ENCODE measurements at regions not wholly inside any gene's neighbourhood (a gene's known extent, or its start where the extent isn't known, plus 50 kb on each side); places are given as distances from the start of the nearest gene placed in this dataset.

DNA sequence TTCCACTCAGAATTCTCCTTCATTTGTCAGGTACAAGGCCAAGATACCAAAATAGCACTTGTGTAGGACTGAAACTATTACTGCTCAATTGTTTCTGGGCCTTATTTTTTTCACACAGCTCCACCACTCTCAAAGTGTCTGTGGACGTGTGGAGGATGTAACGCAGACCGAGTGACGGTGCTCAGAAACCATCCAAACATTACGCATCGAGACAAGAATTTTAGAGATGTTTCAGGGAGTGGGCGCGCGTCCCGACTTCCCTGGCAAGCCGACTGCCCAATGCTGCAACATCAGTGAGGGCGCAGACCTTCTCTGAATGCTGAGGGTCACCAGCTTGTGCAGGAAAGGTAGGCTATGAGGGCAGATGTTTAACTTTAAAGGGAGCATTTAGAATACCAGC, 108.4 kb downstream of the GATA6 start:
- no peak for TF ChIP-seq PATZ1 (CRISPR knock-in tag; IDR thresholded peaks at IDR 0.05; ENCODE audit: borderline replicate concordance)
- TF ChIP-seq GLIS3 (CRISPR knock-in tag; IDR thresholded peaks at IDR 0.05) = no peak
- TF ChIP-seq, protein P1, sequence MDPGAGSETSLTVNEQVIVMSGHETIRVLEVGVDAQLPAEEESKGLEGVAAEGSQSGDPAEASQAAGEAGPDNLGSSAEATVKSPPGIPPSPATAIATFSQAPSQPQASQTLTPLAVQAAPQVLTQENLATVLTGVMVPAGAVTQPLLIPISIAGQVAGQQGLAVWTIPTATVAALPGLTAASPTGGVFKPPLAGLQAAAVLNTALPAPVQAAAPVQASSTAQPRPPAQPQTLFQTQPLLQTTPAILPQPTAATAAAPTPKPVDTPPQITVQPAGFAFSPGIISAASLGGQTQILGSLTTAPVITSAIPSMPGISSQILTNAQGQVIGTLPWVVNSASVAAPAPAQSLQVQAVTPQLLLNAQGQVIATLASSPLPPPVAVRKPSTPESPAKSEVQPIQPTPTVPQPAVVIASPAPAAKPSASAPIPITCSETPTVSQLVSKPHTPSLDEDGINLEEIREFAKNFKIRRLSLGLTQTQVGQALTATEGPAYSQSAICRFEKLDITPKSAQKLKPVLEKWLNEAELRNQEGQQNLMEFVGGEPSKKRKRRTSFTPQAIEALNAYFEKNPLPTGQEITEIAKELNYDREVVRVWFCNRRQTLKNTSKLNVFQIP (CRISPR knock-in tag; IDR thresholded peaks at IDR 0.05; ENCODE audit: borderline replicate concordance, low read depth) = no peak
- no peak for TF ChIP-seq ZNF8 (CRISPR knock-in tag; IDR thresholded peaks at IDR 0.05)
- ATAC-seq = no peak

GRCh38 chr18:22276334-22276713, 106.9 kb downstream of the GATA6 start:
- no peak for ATAC-seq
- TF ChIP-seq TOX (CRISPR knock-in tag; IDR thresholded peaks at IDR 0.05; ENCODE audit: borderline replicate concordance) = no peak

DNA sequence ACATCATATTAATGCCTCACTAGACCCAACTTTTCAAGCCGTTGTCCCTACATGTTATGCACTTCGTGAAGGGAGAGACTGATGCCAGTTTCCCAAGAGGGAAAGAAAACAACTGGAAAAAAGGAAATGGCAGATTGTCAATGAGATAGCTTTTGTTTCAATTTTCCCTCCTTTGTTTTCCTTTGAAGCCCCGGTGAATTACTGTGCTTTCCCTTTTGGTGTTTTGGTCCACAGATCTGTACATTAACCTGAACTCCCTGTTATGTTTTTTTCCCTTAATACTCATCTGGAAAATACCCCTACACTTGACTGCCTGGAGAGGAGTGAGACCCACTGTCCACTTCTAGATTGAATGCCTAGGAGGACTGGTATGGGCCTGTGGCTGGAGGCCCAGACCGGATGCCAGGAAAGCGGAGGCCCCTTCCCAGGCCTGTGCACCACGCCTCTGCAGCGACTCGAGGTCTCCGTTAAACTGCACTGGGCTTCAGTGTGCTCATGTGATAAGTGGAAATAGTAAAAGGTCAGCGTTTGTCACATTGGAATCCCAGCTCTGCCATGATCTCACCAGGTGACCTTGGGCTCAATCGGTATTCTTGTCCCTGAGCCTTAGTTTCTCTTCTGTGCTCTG, 106.4 kb downstream of the GATA6 start:
- TF ChIP-seq, protein P1 (CRISPR knock-in tag; IDR thresholded peaks at IDR 0.05; ENCODE audit: borderline replicate concordance, low read depth) = no peak
- TF ChIP-seq ARNTL (CRISPR knock-in tag; IDR thresholded peaks at IDR 0.05; ENCODE audit: borderline replicate concordance, low read depth) = no peak
- ATAC-seq = no peak

DNA sequence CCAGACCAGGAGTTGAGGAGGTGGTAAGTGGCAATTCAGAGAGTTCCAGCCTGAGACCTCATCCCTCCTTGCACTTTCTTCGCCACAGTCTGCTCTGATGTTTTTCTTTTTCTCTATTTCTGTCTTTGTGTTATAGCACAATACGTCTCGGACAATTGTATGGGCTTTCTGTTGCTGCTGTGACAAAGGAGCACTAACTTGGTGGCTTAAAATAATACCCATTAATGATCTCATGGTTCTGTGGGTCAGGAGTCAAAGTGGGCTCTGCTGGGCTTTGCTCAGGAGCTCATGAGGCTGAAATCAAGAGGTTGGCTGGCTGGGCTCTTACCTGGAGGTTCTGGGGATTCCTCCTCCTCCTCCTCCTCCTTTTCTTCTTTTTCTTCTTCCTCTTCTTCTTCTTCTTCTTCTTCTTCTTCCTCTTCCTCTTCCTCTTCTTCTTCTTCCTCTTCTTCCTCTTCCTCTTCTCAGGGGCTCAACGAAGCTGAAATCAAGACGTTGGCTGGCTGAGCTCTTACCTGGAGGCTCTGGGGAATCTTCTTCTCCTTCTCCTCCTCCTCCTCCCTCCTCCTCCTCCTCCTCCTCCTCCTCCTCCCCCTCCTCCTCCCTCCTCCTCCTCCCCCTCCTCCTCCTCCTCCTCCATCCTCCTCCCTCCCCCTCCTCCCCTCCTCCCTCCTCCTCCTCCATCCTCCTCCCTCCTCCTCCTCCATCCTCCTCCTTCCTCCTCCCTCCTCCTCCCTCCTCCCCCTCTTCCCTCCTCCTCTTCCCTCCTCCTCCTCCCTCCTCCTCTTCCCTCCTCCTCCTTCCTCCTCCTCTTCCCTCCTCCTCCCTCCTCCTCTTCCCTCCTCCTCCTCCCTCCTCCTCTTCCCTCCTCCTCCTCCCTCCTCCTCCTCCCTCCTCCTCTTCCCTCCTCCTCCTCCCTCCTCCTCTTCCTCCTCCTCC, 104.0 kb downstream of the GATA6 start:
- TF ChIP-seq ZFP3 (CRISPR knock-in tag; IDR thresholded peaks at IDR 0.05) = no peak
- TF ChIP-seq, protein P1 (CRISPR knock-in tag; IDR thresholded peaks at IDR 0.05; ENCODE audit: borderline replicate concordance, low read depth) = no peak
- ATAC-seq = no peak

GRCh38 chr18:22272242-22272641, 102.9 kb downstream of the GATA6 start:
- no peak for ATAC-seq
- TF ChIP-seq, protein P2, sequence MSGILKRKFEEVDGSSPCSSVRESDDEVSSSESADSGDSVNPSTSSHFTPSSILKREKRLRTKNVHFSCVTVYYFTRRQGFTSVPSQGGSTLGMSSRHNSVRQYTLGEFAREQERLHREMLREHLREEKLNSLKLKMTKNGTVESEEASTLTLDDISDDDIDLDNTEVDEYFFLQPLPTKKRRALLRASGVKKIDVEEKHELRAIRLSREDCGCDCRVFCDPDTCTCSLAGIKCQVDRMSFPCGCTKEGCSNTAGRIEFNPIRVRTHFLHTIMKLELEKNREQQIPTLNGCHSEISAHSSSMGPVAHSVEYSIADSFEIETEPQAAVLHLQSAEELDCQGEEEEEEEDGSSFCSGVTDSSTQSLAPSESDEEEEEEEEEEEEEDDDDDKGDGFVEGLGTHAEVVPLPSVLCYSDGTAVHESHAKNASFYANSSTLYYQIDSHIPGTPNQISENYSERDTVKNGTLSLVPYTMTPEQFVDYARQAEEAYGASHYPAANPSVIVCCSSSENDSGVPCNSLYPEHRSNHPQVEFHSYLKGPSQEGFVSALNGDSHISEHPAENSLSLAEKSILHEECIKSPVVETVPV (CRISPR knock-in tag; IDR thresholded peaks at IDR 0.05) = no peak
- TF ChIP-seq GLIS3 (CRISPR knock-in tag; IDR thresholded peaks at IDR 0.05) (no peak), ZC3H10 (CRISPR knock-in tag; IDR thresholded peaks at IDR 0.05) (no peak), ISL1 (CRISPR knock-in tag; IDR thresholded peaks at IDR 0.05) (no peak), SNAI2 (CRISPR knock-in tag; IDR thresholded peaks at IDR 0.05) (no peak), ZNF70 (CRISPR knock-in tag; IDR thresholded peaks at IDR 0.05) (no peak), ESRRG (CRISPR knock-in tag; IDR thresholded peaks at IDR 0.05) (no peak), PATZ1 (CRISPR knock-in tag; IDR thresholded peaks at IDR 0.05; ENCODE audit: borderline replicate concordance) (no peak), TOX (CRISPR knock-in tag; IDR thresholded peaks at IDR 0.05; ENCODE audit: borderline replicate concordance) (no peak)
- TF ChIP-seq, protein P3, sequence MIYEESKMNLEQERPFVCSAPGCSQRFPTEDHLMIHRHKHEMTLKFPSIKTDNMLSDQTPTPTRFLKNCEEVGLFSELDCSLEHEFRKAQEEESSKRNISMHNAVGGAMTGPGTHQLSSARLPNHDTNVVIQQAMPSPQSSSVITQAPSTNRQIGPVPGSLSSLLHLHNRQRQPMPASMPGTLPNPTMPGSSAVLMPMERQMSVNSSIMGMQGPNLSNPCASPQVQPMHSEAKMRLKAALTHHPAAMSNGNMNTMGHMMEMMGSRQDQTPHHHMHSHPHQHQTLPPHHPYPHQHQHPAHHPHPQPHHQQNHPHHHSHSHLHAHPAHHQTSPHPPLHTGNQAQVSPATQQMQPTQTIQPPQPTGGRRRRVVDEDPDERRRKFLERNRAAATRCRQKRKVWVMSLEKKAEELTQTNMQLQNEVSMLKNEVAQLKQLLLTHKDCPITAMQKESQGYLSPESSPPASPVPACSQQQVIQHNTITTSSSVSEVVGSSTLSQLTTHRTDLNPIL (CRISPR knock-in tag; IDR thresholded peaks at IDR 0.05; ENCODE audit: low read depth) = no peak
